ENCODE measurements at regions not wholly inside any gene's neighbourhood (a gene's known extent, or its start where the extent isn't known, plus 50 kb on each side); places are given as distances from the start of the nearest gene placed in this dataset.

DNA sequence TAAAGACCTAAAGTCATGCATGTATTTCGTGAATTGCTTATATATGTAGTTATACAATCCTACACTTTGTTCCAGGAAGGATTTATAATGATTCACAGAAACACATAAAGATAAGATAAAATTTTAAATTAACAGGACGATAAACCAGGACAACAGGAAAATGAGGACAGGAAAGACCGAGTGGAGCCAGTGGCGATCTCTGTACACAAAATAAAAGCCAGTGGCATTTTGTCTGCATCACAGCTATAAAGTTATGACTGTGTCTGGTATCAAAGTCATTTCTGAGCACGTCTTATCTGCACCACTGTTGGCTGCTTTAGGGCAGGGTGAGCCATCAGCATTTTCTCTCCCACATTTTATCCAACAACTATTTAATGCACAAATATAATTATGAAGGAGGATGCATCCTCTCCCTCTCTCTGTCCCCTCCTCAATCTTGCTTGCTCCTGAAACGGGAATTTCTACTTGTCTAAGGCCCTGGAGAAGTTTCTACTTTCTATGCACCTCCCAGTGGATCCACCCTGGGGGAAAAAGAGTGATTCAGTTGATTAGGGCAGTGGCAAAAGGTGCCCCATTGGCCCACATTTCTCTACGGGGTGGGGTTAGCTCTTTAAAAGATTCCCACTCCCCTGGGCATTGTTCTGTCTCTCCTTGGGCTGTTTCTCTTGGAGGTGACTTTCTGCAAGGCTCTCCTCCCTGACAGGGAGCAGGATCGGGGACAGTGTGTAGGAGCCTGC, 159.4 kb upstream of the UBE2E1 start:
- H3K27me3 ChIP-seq (ENCODE audit: insufficient read depth, poor library complexity, severe bottlenecking), result no peaks in the 10 kb centered on the region
- no peak for DNase-seq (ENCODE audit: low read depth in 1 of 2, low spot score in 1 of 2)
- no peak for TF ChIP-seq POLR2AphosphoS5 (IDR thresholded peaks at IDR 0.05; ENCODE audit: low read depth)
- TF ChIP-seq GABPA (IDR thresholded peaks at IDR 0.05; ENCODE audit: low read depth), result no peak
- TF ChIP-seq, protein P1, sequence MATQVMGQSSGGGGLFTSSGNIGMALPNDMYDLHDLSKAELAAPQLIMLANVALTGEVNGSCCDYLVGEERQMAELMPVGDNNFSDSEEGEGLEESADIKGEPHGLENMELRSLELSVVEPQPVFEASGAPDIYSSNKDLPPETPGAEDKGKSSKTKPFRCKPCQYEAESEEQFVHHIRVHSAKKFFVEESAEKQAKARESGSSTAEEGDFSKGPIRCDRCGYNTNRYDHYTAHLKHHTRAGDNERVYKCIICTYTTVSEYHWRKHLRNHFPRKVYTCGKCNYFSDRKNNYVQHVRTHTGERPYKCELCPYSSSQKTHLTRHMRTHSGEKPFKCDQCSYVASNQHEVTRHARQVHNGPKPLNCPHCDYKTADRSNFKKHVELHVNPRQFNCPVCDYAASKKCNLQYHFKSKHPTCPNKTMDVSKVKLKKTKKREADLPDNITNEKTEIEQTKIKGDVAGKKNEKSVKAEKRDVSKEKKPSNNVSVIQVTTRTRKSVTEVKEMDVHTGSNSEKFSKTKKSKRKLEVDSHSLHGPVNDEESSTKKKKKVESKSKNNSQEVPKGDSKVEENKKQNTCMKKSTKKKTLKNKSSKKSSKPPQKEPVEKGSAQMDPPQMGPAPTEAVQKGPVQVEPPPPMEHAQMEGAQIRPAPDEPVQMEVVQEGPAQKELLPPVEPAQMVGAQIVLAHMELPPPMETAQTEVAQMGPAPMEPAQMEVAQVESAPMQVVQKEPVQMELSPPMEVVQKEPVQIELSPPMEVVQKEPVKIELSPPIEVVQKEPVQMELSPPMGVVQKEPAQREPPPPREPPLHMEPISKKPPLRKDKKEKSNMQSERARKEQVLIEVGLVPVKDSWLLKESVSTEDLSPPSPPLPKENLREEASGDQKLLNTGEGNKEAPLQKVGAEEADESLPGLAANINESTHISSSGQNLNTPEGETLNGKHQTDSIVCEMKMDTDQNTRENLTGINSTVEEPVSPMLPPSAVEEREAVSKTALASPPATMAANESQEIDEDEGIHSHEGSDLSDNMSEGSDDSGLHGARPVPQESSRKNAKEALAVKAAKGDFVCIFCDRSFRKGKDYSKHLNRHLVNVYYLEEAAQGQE (IDR thresholded peaks at IDR 0.05; ENCODE audit: insufficient replicate concordance, low read depth), result no peak
- TF ChIP-seq, protein P2, sequence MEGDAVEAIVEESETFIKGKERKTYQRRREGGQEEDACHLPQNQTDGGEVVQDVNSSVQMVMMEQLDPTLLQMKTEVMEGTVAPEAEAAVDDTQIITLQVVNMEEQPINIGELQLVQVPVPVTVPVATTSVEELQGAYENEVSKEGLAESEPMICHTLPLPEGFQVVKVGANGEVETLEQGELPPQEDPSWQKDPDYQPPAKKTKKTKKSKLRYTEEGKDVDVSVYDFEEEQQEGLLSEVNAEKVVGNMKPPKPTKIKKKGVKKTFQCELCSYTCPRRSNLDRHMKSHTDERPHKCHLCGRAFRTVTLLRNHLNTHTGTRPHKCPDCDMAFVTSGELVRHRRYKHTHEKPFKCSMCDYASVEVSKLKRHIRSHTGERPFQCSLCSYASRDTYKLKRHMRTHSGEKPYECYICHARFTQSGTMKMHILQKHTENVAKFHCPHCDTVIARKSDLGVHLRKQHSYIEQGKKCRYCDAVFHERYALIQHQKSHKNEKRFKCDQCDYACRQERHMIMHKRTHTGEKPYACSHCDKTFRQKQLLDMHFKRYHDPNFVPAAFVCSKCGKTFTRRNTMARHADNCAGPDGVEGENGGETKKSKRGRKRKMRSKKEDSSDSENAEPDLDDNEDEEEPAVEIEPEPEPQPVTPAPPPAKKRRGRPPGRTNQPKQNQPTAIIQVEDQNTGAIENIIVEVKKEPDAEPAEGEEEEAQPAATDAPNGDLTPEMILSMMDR (IDR thresholded peaks at IDR 0.05; ENCODE audit: insufficient read depth, low read length), result no peak
- TF ChIP-seq SPI1 (IDR thresholded peaks at IDR 0.05; ENCODE audit: borderline replicate concordance, low read depth), result no peak
- no peak overlapping the region for H3K27ac ChIP-seq (replicated peaks)
- H3K4me3 ChIP-seq (replicated peaks; ENCODE audit: insufficient read depth, low read length), result no peak overlapping the region

DNA sequence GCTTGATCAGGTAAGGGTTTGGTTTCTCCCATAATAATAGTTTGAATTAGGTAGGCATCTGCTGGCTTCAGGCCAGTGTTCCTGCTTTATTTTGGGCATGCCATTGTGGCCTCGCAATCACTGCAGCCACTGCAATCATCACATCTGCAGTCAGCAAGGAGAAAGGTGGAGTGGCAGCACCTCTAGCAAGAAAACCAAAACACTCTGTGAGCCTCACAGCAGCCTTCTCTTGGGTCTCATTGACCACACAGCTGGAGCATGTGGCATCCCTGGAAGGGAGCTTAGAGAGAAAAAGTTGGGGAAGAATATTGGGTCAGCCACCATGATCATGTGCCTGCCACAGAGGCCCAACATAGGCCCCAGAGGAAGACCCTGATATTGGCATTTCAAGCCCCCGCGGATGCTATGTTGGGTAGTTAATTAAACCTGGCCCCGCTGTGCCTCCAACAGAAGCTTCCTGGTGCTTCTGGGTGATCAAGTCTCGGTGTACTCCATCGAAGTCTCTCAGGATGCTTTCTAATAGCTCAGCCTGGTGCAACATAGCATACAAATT, 158.0 kb upstream of the UBE2E1 start:
- Histone ChIP-seq H3K27ac (replicated peaks) (no peak overlapping the region), H3K27me3 (ENCODE audit: insufficient read depth, poor library complexity, severe bottlenecking) (no peaks in the 10 kb centered on the region), H3K4me3 (replicated peaks; ENCODE audit: insufficient read depth, low read length) (no peak overlapping the region)
- DNase-seq (ENCODE audit: low read depth in 1 of 2, low spot score in 1 of 2), result no peak
- TF ChIP-seq, protein P2 (IDR thresholded peaks at IDR 0.05; ENCODE audit: insufficient read depth, low read length), result no peak

DNA sequence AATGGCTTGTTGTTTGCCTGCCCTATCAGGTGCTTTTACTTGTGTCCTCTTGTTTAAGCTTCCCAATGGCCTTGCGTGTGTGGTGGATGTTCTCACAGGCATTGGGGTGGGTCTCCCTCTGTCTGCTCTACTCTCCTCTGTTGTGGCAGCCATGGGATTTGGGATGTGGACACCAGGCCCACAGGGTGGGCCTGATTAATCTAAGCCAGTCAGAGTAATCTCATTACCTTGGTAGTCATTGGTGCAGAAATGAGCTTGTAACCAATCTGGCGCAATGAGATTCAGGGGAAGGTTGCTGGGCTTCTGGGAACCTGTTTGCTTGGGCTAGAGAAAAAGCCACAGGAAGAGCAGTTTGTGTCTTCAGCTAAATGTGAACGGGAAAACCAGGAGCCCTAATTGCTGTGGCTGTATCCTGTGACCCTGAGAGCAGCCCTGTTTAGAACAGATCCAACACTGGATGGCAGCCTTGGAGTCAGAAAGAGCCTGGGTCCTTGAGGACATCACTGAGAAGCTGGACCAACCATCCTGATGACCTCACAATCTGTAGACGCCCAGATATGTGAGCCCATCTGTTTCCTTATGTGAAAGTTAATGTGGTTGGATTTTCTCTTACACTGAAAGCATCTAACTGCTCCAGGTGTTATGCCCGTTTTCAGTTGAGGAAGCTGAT, 157.3 kb upstream of the UBE2E1 start:
- DNase-seq (ENCODE audit: low read depth in 1 of 2, low spot score in 1 of 2), result peak in 1 of 2 experiments; percentile 13
- Histone ChIP-seq H3K27me3 (ENCODE audit: insufficient read depth, poor library complexity, severe bottlenecking) (no peaks in the 10 kb centered on the region), H3K4me3 (replicated peaks; ENCODE audit: insufficient read depth, low read length) (no peak overlapping the region), H3K27ac (replicated peaks) (no peak overlapping the region)
- TF ChIP-seq GABPA (IDR thresholded peaks at IDR 0.05; ENCODE audit: low read depth) (no peak), SPI1 (IDR thresholded peaks at IDR 0.05; ENCODE audit: borderline replicate concordance, low read depth) (no peak), POLR2AphosphoS5 (IDR thresholded peaks at IDR 0.05; ENCODE audit: low read depth) (no peak)
- TF ChIP-seq, protein P2 (IDR thresholded peaks at IDR 0.05; ENCODE audit: insufficient read depth, low read length), result no peak
- TF ChIP-seq, protein P1 (IDR thresholded peaks at IDR 0.05; ENCODE audit: insufficient replicate concordance, low read depth), result no peak
